Psoas muscle (tissue), 7 donors: ENCODE measurements at regions not wholly inside any gene's neighbourhood (a gene's known extent, or its start where the extent isn't known, plus 50 kb on each side); places are given as distances from the start of the nearest gene placed in this dataset.

Source experiments
- ATAC-seq, 4 donors: fragments of 200-7000 bp; cut with Tn5 transposase; one replicate each; pipeline ENCODE4 v1.9.1; 2020; ENCODE audit warnings: moderate library complexity in 3 of 4, mild to moderate bottlenecking in 2 of 4
- DNase-seq, 2 donors: peaks; one replicate each; pipeline ENCODE4 v3.0.0-alpha.2; 2020
- H3K27ac ChIP-seq: fragments of 200-600 bp; one replicate; pipeline ENCODE4 v1.8.0; 2022
- H3K27me3 ChIP-seq, 3 donors: fragments of 200-600 bp in 1 of 3; one replicate each; pipeline versions ENCODE4 v1.6.1 to v1.8.0; 2013 to 2022; ENCODE audit warnings: low read length in 2 of 3, mild to moderate bottlenecking in 2 of 3, moderate library complexity in 1 of 3; ENCODE audit not compliant: insufficient read depth in 3 of 3
- H3K36me3 ChIP-seq, 2 donors: fragments of 200-600 bp in 1 of 2; one replicate each; pipeline versions ENCODE4 v1.6.1 to v1.8.0; 2013 to 2022; ENCODE audit warnings: low read depth in 1 of 2, mild to moderate bottlenecking in 1 of 2, moderate library complexity in 1 of 2; ENCODE audit not compliant: insufficient read depth in 1 of 2
- H3K4me1 ChIP-seq: fragments of 200-600 bp; one replicate; pipeline ENCODE4 v1.8.0; 2022
- H3K4me3 ChIP-seq: fragments of 200-600 bp; one replicate; pipeline ENCODE4 v1.8.0; 2022; ENCODE audit warnings: mild to moderate bottlenecking
- H3K9me3 ChIP-seq: fragments of 200-600 bp; one replicate; pipeline ENCODE4 v1.8.0; 2022
- CTCF ChIP-seq: fragments of 200-600 bp; IDR thresholded peaks from one replicate; pipeline ENCODE4 v1.8.0; 2022; ENCODE audit warnings: antibody characterized with exemption
- WGBS, 3 donors: extraction: QIAGEN DNeasy Blood & Tissue Kit; methylation state at CpG; one replicate each; pipeline versions ENCODE4 v1.1.6 to v1.1.7; 2013; 5-methylcytosine and 5-hydroxymethylcytosine counted together
- intact Hi-C, 2 donors: fragments of 100-400 bp; cut with DNase I; formaldehyde crosslinking; loops; one replicate each; pipeline versions ENCODE4 v1.11.0 to v1.14.2; 2022
- donor health status: healthy with polysubstance abuse.
- donor health status: DM: no; HTN: no; CAD: no; lungs with moderate emphysema.
- donor health status: Bipolar disorder and iron deficiency.
- donor health status: healthy.
- donor health status: DM: yes; HTN: yes; CAD: no.
- donor health status: DM: no; HTN: no; CAD: no.
- donor health status: DM: yes; HTN: yes; CAD: no.

GRCh38 chr13:92976657-92977056, 249.9 kb upstream of the GPC6 start:
- Histone ChIP-seq H3K4me3 (no peak overlapping the region), H3K9me3 (peaks cover 4% of the 10 kb centered on the region), H3K4me1 (no peaks in the 10 kb centered on the region), H3K27ac (no peak overlapping the region), H3K27me3 (no peaks in the 10 kb centered on the region), H3K36me3 (no peaks in the 10 kb centered on the region)
- TF ChIP-seq CTCF = no peak
- ATAC-seq (no peak), DNase-seq (no peak)
- intact Hi-C loops = no loop called here

- no peaks in the 10 kb centered on the region for H3K9me3 ChIP-seq
- ATAC-seq (no peak), DNase-seq (no peak)
- no peak overlapping the region for H3K4me3 ChIP-seq
- WGBS, 3 donors = 77 to 83% (median 80%) methylated on average over 2 of the region's 2 CpGs
- no peak overlapping the region for H3K27ac ChIP-seq
- H3K27me3 ChIP-seq = no peaks in the 10 kb centered on the region
- no peaks in the 10 kb centered on the region for H3K36me3 ChIP-seq
- intact Hi-C loops = no loop called here
- no peak for TF ChIP-seq CTCF
- no peaks in the 10 kb centered on the region for H3K4me1 ChIP-seq
Observed at GRCh38 chr13:92984151-92984550, 242.5 kb upstream of the GPC6 start.

- no peak overlapping the region for H3K27ac ChIP-seq
- 62 to 70% (median 67%) methylated on average over 2 of the region's 2 CpGs for WGBS, 3 donors
- intact Hi-C loops = no loop called here
- TF ChIP-seq CTCF = no peak
- no peaks in the 10 kb centered on the region for H3K36me3 ChIP-seq
- DNase-seq (no peak), ATAC-seq (no peak)
- H3K27me3 ChIP-seq = no peaks in the 10 kb centered on the region
- no peaks in the 10 kb centered on the region for H3K4me1 ChIP-seq
- no peak overlapping the region for H3K4me3 ChIP-seq
- H3K9me3 ChIP-seq = peaks cover 4% of the 10 kb centered on the region
Observed at GRCh38 chr13:92989301-92989700, 237.3 kb upstream of the GPC6 start.

- intact Hi-C loops = no loop called here
- ATAC-seq = no peak
- TF ChIP-seq CTCF = no peak
Observed at GRCh38 chr13:92991692-92992091, 234.9 kb upstream of the GPC6 start.

GRCh38 chr13:92994056-92994455, 232.6 kb upstream of the GPC6 start:
- 83 to 84% (median 83%) methylated on average over 3 of the region's 3 CpGs for WGBS, 3 donors
- H3K4me1 ChIP-seq = no peaks in the 10 kb centered on the region
- intact Hi-C loops = no loop called here

More at GRCh38 chr13:92991692-92992091, 234.9 kb upstream of the GPC6 start:
- Histone ChIP-seq H3K4me1 (no peaks in the 10 kb centered on the region), H3K36me3 (no peaks in the 10 kb centered on the region), H3K4me3 (no peak overlapping the region), H3K27ac (no peak overlapping the region), H3K9me3 (peaks cover 4% of the 10 kb centered on the region), H3K27me3 (no peaks in the 10 kb centered on the region)
- DNase-seq = no peak

More at GRCh38 chr13:92994056-92994455, 232.6 kb upstream of the GPC6 start:
- ATAC-seq (no peak), DNase-seq (no peak)
- Histone ChIP-seq H3K9me3 (peaks cover 4% of the 10 kb centered on the region), H3K36me3 (no peaks in the 10 kb centered on the region), H3K4me3 (no peak overlapping the region), H3K27me3 (no peaks in the 10 kb centered on the region), H3K27ac (no peak overlapping the region)
- TF ChIP-seq CTCF = no peak
